K562 (cell line): ENCODE measurements at regions not wholly inside any gene's neighbourhood (a gene's known extent, or its start where the extent isn't known, plus 50 kb on each side); places are given as distances from the start of the nearest gene placed in this dataset.

ENCODE experiments used
- ATAC-seq: fragments of 200-7000 bp; cut with Tn5 transposase; 3 replicates; pipeline ENCODE4 v1.9.1; 2020; ENCODE audit warnings: moderate library complexity
- BruUV-seq: library from RNA; stranded (reverse); fragments of 400-500 nt; replicated peaks from 2 replicates; lab custom pipeline; 2021; lab: Mats Ljungman, UMichigan
- CTCF ChIA-PET: fragments of 300-600 bp; formaldehyde crosslinking; extraction: SDS; loops from one replicate; lab custom pipeline; 2021; ENCODE audit warnings: low intra/inter-chr PET ratio; lab: Yijun Ruan, JAX
- POLR2A ChIA-PET: fragments of 300-600, 350-650 bp; sonication (Branson Sonifier 250); formaldehyde crosslinking; extraction: SDS; loops from one replicate; lab custom pipeline; 2021; ENCODE audit warnings: antibody characterized with exemption, inconsistent platforms; lab: Yijun Ruan, JAX
- DNase-seq, 4 experiments: peaks; one replicate each; pipeline versions ENCODE4 v3.0.0 to v3.0.0-alpha.2; 2011 to 2018; ENCODE audit warnings: low spot score in 3 of 4, mixed read lengths in 3 of 4; ENCODE audit errors: extremely low read depth in 1 of 4
- FAIRE-seq: peaks from 2 replicates; lab custom pipeline; 2011; peaks lifted over from hg19 to GRCh38; lab: Jason Lieb, UNC
- H2AFZ ChIP-seq: 2 replicates; pipeline ENCODE4 v1.6.0; 2011; ENCODE audit warnings: low read depth, low read length, control low read depth, inconsistent platforms
- H3K27ac ChIP-seq: fragments of 200-600 bp; 3 replicates; pipeline ENCODE4 v1.8.0; 2011; ENCODE audit warnings: low read depth, mild to moderate bottlenecking, control low read depth, inconsistent platforms, low read length, moderate library complexity, mixed read lengths; ENCODE audit errors: extremely low read depth
- H3K27me3 ChIP-seq, 2 experiments: fragments of 300-600 bp in 1 of 2; 2 replicates in 1 of 2; 3 replicates in 1 of 2; pipeline versions ENCODE4 v1.6.0 to v1.8.0; 2011; ENCODE audit warnings: inconsistent platforms in 2 of 2, low read length in 2 of 2, mild to moderate bottlenecking in 1 of 2, mixed read lengths in 1 of 2, moderate library complexity in 1 of 2; ENCODE audit not compliant: control insufficient read depth in 2 of 2, insufficient read depth in 2 of 2
- H3K36me3 ChIP-seq: fragments of 300-600 bp; 3 replicates; pipeline ENCODE4 v1.8.0; 2011; ENCODE audit warnings: mild to moderate bottlenecking, low read length, inconsistent platforms; ENCODE audit not compliant: control insufficient read depth, insufficient read depth
- H3K4me1 ChIP-seq, 2 experiments: fragments of 200-600 bp in 1 of 2; replicated peaks in 1 of 2; 2 replicates in 1 of 2; 3 replicates in 1 of 2; pipeline versions ENCODE4 v1.5.1 to v1.8.0; 2011; ENCODE audit warnings: inconsistent platforms in 2 of 2, low read length in 2 of 2, mild to moderate bottlenecking in 1 of 2, mixed read lengths in 1 of 2, moderate library complexity in 1 of 2; ENCODE audit not compliant: control insufficient read depth in 2 of 2, insufficient read depth in 2 of 2
- H3K4me2 ChIP-seq: 2 replicates; pipeline ENCODE4 v1.6.1; 2011; ENCODE audit warnings: low read length, control low read depth, inconsistent platforms, mixed read lengths; ENCODE audit not compliant: insufficient read depth
- H3K4me3 ChIP-seq: fragments of 200-600 bp; sonication (generic), shearing (Covaris generic); 2 replicates; pipeline ENCODE4 v1.5.1; 2016; ENCODE audit warnings: control low read depth, inconsistent platforms
- H3K79me2 ChIP-seq: fragments of 200-600 bp; 3 replicates; pipeline ENCODE4 v1.8.0; 2011; ENCODE audit warnings: low read length, inconsistent platforms; ENCODE audit not compliant: control insufficient read depth, insufficient read depth
- H3K9ac ChIP-seq, 2 experiments: 2 replicates each; pipeline versions ENCODE4 v1.6.0 to v1.6.1; 2011; ENCODE audit warnings: low read depth in 2 of 2, low read length in 2 of 2, control low read depth in 1 of 2, inconsistent platforms in 1 of 2, mild to moderate bottlenecking in 1 of 2, mixed read lengths in 1 of 2; ENCODE audit not compliant: insufficient read depth in 1 of 2
- H3K9me1 ChIP-seq: one replicate; pipeline ENCODE4 v1.6.0; 2011; ENCODE audit warnings: inconsistent platforms, mild to moderate bottlenecking, low read length, moderate library complexity; ENCODE audit not compliant: control insufficient read depth, insufficient read depth
- H3K9me3 ChIP-seq: replicated peaks from 2 replicates; pipeline ENCODE4 v1.5.1; 2011; ENCODE audit warnings: low read depth, low read length, inconsistent platforms; ENCODE audit not compliant: control insufficient read depth, insufficient read depth
- H4K20me1 ChIP-seq: replicated peaks from 2 replicates; pipeline ENCODE4 v1.6.1; 2011; ENCODE audit warnings: low read length, inconsistent platforms, mixed read lengths; ENCODE audit not compliant: control insufficient read depth, insufficient read depth
- COPS2 ChIP-seq: fragments of 450-650 bp; conservative IDR thresholded peaks from 2 replicates; pipeline ENCODE4 v1.6.1; 2016; ENCODE audit warnings: mild to moderate bottlenecking, moderate library complexity
- EGR1 ChIP-seq: fragments of 450-650 bp; conservative IDR thresholded peaks from 2 replicates; pipeline ENCODE4 v1.6.1; 2017; ENCODE audit warnings: mild to moderate bottlenecking
- KDM5B ChIP-seq: fragments of 200-600 bp; sonication (generic); IDR thresholded peaks from 2 replicates; pipeline ENCODE4 v1.6.1; 2012; ENCODE audit warnings: low read depth, mild to moderate bottlenecking, moderate library complexity, low read length, control low read depth, inconsistent platforms; ENCODE audit not compliant: insufficient replicate concordance
- NFE2L1 ChIP-seq: fragments of 450-650 bp; IDR thresholded peaks from 2 replicates; pipeline ENCODE4 v1.6.1; 2016; ENCODE audit warnings: missing genetic modification characterization, low read depth, mild to moderate bottlenecking, missing compliant biosample characterization, moderate library complexity, borderline replicate concordance
- RAD51 ChIP-seq: fragments of 450-650 bp; IDR thresholded peaks from 2 replicates; pipeline ENCODE4 v1.7.1; 2016; ENCODE audit warnings: low read depth, mild to moderate bottlenecking, borderline replicate concordance
- TFE3 ChIP-seq: fragments of 450-650 bp; formaldehyde crosslinking; IDR thresholded peaks from 2 replicates; pipeline ENCODE4 v1.4.0; 2020; ENCODE audit warnings: mild to moderate bottlenecking, mixed read lengths
- TRIM28 ChIP-seq: fragments of 450-650 bp; IDR thresholded peaks from 2 replicates; pipeline ENCODE4 v1.6.1; 2017
- WGBS: fragments of 100-300 bp; shearing (Covaris generic); methylation state at CpG from one replicate; pipeline ENCODE4 v1.1.6; 2016; ENCODE audit warnings: low coverage, mixed read lengths; ENCODE audit not compliant: insufficient coverage; ENCODE audit errors: missing lambda C conversion rate; 5-methylcytosine and 5-hydroxymethylcytosine counted together
- in situ Hi-C: fragments of 300-500 bp; cut with MboI; formaldehyde crosslinking; loops from 4 replicates; pipeline ENCODE4 v1.15.0; 2018; ENCODE audit warnings: inconsistent platforms, mixed read lengths
- intact Hi-C: fragments of 100-400 bp; cut with micrococcal nuclease; formaldehyde crosslinking; loops from 2 replicates; pipeline ENCODE4 v1.14.2; 2022
- TF ChIP-seq, protein P1 (sequence below): fragments of 250-450 bp; sonication (Bioruptor Pico); IDR thresholded peaks from 2 replicates; pipeline ENCODE4 v1.8.0; 2021; ENCODE audit warnings: borderline replicate concordance, mild to moderate bottlenecking, moderate library complexity; ENCODE audit not compliant: poor library complexity, severe bottlenecking

- in situ Hi-C loops (no loop called here), intact Hi-C loops (no loop called here)
- DNase-seq, result no peak
- FAIRE-seq, result no peak
- H3K4me3 ChIP-seq, result no peak overlapping the region
- H3K36me3 ChIP-seq, result no peaks in the 10 kb centered on the region
- ATAC-seq, result no peak
- ChIA-PET CTCF (no interaction called here), POLR2A (interaction anchor here (0.8 kb wide), 1 partner anchor 16 kb away, joined by 3 read pairs; no protein-coding TSS in a partner anchor)
- TF ChIP-seq COPS2, result no peak
- no peak for TF ChIP-seq NFE2L1 (tag)
- TF ChIP-seq RAD51, result no peak
- TF ChIP-seq, protein P1, sequence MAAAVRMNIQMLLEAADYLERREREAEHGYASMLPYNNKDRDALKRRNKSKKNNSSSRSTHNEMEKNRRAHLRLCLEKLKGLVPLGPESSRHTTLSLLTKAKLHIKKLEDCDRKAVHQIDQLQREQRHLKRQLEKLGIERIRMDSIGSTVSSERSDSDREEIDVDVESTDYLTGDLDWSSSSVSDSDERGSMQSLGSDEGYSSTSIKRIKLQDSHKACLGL (CRISPR knock-in tag), result no peak
- TF ChIP-seq EGR1, result no peak
- no peak for TF ChIP-seq TFE3
- TF ChIP-seq KDM5B, result no peak
- no peak for TF ChIP-seq TRIM28
- H2AFZ ChIP-seq, result no peak overlapping the region
- H4K20me1 ChIP-seq, result no peaks in the 10 kb centered on the region
- H3K9ac ChIP-seq, result no peak overlapping the region
- H3K9me3 ChIP-seq, result no peaks in the 10 kb centered on the region
- WGBS, result 5% methylated on average over 5 of the region's 5 CpGs
- H3K79me2 ChIP-seq, result no peaks in the 10 kb centered on the region
- H3K4me1 ChIP-seq, result no peaks in the 10 kb centered on the region
- H3K27ac ChIP-seq, result no peak overlapping the region
- H3K9me1 ChIP-seq, result no peaks in the 10 kb centered on the region
- no peak overlapping the region for H3K4me2 ChIP-seq
- BruUV-seq, result no TSS peak
- no peaks in the 10 kb centered on the region; a peak in 1 of 5 replicates for H3K27me3 ChIP-seq
Measured at GRCh38 chr14:101350691-101351090, 210.6 kb upstream of the DIO3 start.
